NB4 (cell line): ENCODE measurements at regions not wholly inside any gene's neighbourhood (a gene's known extent, or its start where the extent isn't known, plus 50 kb on each side); places are given as distances from the start of the nearest gene placed in this dataset.

Source experiments
- DNase-seq: peaks from one replicate; pipeline ENCODE4 v3.0.0; 2010; ENCODE audit warnings: low read depth
- H3K4me3 ChIP-seq: one replicate; pipeline ENCODE4 v1.5.1; 2011; ENCODE audit warnings: mild to moderate bottlenecking, low read depth, low read length, moderate library complexity
- CTCF ChIP-seq: IDR thresholded peaks from one replicate; pipeline ENCODE4 v1.5.1; 2012; ENCODE audit warnings: low read depth, low read length
- MAX ChIP-seq: IDR thresholded peaks from 2 replicates; pipeline ENCODE4 v1.6.1; 2011; ENCODE audit warnings: low read depth, low read length
- MYC ChIP-seq: IDR thresholded peaks from 2 replicates; pipeline ENCODE4 v1.6.1; 2011; ENCODE audit warnings: low read depth, low read length
- POLR2A ChIP-seq: IDR thresholded peaks from 2 replicates; pipeline ENCODE4 v1.6.1; 2011; ENCODE audit warnings: mild to moderate bottlenecking; ENCODE audit not compliant: insufficient read length; ENCODE audit errors: extremely low read depth

DNA sequence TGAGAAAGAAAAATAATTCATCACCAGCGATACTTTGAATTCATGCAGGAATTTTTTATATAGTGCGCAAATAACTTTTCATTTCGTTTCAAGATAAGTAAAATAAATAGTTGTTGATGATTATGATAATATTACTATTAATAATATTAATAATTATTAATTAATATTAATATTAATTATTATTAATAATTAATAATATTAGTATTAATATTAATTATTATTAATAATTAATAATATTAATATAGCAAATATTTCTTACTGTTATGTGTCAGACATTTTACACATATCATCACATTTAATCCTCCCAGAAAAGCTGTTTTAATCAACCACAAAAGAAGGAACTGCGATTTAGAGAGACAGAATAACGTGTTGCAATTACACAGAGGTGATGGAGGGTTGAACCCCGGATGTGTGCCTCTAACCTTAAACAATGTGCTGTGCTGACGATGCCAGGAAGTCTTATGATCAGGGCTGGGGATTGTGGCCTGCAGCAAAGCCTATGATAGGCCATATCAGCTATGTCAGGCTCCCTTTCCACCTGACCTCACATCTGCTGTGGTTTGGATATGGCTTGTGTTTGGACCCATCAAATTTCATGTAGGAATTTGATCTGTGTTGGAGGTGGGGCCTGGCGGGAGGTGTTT lies 263.5 kb upstream of the NR2F2 start:
- no peak for TF ChIP-seq MYC
- TF ChIP-seq MAX = no peak
- no peak for TF ChIP-seq CTCF
- no peak for TF ChIP-seq POLR2A
- DNase-seq = peak; percentile 83
- H3K4me3 ChIP-seq = no peak overlapping the region

- TF ChIP-seq POLR2A = no peak
- no peak for TF ChIP-seq MAX
- TF ChIP-seq CTCF = no peak
- no peak for TF ChIP-seq MYC
These were observed 262.8 kb upstream of the NR2F2 start for GRCh38 chr15:96067677-96068076.

DNA sequence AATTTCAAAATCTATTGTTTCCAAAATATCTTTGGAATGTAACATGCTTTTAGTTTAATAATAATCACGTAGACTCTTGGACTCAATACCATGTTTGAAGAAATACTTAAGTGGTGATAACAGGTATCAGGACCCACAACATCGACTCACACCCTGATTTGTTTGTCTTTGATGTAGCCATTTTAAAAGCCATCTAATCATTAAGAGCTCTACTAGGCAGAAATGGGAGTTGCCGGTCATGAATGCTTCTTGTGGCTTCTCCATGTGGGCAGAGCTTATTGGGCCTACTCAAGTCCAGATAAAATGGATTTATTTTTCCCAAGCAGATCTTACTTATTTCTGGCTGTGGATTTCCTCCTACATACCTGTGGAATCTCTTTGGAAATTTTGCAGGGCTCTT lies 261.6 kb upstream of the NR2F2 start:
- DNase-seq = no peak
- TF ChIP-seq MYC (no peak), POLR2A (no peak), CTCF (no peak), MAX (no peak)
- H3K4me3 ChIP-seq = no peak overlapping the region

More at GRCh38 chr15:96067677-96068076, 262.8 kb upstream of the NR2F2 start:
- no peak overlapping the region for H3K4me3 ChIP-seq
- DNase-seq = no peak

DNA sequence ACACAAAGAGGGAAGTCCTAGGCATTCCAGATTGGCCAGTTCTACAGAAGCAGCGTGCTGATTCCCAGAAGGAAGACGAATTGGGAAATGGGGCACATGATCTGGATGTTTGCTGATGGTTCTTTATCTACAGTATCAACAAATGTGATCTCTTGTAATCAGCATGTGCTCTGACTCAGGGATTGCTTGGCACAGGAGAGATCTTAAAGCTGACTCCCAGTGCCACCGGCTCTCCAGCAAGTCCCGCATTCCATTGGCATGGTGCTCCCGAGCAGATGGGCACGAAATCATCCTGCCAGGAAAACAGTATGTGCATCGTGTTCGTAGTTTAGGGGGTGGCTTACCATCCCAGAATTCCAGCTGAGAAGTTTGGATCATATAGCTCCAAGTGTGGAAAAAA lies 259.9 kb upstream of the NR2F2 start:
- TF ChIP-seq MYC (no peak), POLR2A (no peak), CTCF (no peak), MAX (no peak)
- no peak for DNase-seq
- H3K4me3 ChIP-seq = no peak overlapping the region

GRCh38 chr15:96072821-96073220 lies 257.7 kb upstream of the NR2F2 start:
- TF ChIP-seq CTCF (no peak), MYC (no peak), POLR2A (no peak), MAX (no peak)
- no peak for DNase-seq
- H3K4me3 ChIP-seq = no peak overlapping the region
